Stimulated activated CD4-positive, alpha-beta T cell treated with anti-CD3 and anti-CD28 coated beads, Interleukin-15, amount 100 ng/mL, for 24 hours (primary cell): ENCODE measurements at regions not wholly inside any gene's neighbourhood (a gene's known extent, or its start where the extent isn't known, plus 50 kb on each side); places are given as distances from the start of the nearest gene placed in this dataset.
"Not testable (repeated sequence)": the region's sequence is repeated elsewhere in the genome, so short reads cannot be mapped to it uniquely, and the experiment has no call there.

ENCODE experiments used
- DNase-seq: peaks from one replicate; pipeline ENCODE4 v3.0.0-alpha.2; 2020

DNA sequence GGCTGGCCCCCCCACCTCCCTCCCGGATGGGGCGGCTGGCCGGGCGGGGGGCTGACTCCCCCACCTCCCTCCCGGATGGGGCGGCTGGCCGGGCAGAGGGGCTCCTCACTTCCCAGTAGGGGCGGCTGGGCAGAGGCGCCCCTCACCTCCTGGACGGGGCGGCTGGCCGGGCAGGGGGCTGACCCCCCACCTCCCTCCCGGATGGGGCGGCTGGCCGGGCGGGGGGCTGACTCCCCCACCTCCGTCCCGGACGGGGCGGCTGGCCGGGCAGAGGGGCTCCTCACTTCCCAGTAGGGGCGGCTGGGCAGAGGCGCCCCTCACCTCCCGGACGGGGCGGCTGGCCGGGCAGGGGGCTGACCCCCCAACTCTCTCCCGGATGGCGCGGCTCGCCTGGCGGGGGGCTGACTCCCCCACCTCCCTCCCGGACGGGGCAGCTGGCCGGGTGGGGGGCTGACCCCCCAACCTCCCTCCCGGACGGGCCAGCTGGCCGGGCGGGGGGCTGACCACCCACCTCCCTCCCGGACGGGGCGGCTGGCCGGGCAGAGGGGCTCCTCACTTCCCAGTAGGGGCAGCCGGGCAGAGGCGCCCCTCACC, 194.1 kb upstream of the GRIA1 start:
- not testable (repeated sequence) for DNase-seq

DNA sequence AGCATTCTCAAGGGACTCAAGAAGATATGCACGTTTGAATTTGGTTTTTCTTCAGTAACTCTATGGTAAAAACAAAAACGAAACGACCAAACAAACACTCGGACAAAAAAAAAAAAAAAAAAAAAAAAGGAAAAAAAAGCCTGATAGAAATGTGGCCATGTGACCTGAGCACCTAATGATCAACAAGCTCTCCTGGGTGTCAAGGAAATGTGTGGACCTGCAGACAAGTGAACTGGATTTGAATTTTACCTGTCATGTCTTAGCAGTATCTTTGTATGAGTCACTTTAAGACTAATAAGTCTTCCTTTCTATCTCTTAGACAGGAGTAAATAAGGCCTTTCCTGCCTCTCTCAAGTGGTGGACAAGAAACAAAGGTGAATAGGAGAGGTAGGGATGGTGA, 190.6 kb upstream of the GRIA1 start:
- no peak for DNase-seq

DNA sequence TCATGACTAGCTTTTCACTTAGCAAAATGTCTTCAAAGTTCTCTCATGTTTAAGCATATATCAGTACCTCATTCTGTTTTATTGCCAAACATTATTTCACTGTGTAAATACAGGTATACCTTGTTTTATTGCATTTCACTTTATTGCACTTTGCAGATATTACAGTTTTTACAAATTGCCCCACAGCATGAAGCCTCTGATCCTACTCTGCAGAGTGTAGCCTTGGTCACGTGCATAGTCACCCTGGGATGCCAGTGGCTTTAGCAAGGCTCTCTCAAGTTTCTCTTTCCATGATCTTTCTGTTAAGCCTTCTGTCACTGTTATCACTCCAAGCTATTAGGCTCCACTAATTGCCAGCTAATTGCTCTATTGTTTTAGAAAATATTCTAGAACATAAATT, 182.2 kb upstream of the GRIA1 start:
- no peak for DNase-seq

DNA sequence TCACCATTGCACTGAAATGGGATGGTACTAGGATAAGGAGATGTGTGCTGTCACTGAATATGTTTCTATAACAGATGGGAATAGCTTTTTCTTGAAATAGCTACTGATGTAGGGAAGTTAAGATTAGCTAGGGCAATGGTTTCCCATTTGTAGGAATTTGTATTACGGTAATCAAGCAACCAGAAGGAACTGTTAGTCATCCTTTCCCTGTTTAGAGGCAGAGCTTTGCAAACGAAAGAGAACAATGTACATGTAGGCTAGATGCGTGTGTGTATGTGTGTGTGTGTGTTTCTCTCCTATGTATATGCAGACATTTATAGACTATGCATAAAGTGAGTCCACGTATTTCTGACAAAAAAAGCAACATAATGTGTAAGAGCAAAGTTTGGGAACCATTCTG, 171.9 kb upstream of the GRIA1 start:
- DNase-seq = no peak

DNA sequence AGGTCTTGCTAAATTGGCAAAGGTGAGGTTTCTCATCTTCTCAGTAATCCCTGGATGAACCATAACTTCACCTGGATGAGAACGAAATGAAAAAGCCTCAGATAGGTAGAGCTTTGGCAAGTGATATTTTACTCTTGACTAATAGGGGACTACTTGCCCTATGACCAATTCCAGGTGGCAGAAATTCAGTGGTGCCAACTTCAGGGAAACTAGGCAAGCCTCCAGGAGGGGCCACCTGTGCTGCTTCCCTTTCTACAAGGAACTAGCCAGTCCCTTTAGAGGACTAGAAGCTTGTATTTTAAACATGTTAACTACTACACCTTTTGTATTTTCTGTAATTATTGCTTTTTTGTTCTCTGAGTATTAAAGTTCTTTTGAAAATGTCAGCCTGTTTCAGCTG, 169.0 kb upstream of the GRIA1 start:
- DNase-seq = no peak

DNA sequence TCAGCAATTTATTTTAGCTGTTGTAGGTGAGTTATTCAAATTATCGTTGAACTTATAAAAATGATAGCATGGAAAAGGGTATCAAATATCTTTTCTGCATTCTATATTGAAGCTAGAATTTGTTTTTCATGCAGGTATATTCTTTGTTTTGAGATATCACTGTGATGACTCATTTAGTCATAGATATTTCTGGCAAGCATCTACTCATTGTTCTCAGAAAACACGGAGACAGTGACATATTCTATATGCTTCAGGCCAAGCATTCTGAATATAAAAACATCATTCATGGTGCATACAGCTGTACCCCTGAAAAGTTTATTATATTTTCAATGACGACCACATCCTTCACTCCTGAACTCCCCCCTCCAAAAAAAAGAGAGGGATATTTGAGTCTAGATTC, 150.3 kb upstream of the GRIA1 start:
- no peak for DNase-seq

DNA sequence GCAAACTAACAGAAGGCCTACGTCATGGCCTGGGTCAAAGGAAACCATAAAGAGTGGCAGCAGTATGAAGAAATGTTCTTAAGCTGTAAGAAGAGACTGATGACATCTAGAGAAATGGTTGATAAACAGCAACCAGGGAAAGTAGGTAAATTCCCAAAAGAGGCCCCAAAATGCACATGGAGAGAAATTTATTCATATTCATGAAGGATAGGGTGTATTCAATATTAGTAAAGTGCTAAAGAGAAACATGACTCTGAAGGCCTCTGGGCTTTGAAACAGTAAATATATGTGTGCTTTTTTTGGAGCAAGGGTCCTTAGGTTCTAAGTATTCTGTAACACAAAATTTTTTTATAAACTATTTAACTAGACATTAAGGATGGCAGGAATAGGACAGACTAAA, 149.7 kb upstream of the GRIA1 start:
- no peak for DNase-seq

DNA sequence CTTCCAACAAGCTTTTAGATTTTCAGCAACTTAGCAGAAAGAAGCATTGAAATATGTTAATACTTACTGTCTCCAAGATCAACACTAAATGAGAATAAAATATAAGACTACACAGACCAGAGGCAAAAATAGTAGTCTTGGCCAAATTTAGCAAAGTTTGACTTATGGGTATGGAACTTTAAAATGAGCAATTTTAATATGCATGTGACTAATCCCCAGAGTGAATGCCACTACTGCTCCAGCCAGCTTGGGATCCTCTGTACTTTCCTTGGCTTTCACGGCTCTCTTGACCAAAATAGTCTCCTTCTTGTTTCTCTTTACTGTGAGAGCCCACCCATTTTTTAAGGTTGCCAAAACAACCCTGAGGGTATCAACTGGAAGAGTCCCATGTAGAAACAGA, 148.0 kb upstream of the GRIA1 start:
- no peak for DNase-seq

DNA sequence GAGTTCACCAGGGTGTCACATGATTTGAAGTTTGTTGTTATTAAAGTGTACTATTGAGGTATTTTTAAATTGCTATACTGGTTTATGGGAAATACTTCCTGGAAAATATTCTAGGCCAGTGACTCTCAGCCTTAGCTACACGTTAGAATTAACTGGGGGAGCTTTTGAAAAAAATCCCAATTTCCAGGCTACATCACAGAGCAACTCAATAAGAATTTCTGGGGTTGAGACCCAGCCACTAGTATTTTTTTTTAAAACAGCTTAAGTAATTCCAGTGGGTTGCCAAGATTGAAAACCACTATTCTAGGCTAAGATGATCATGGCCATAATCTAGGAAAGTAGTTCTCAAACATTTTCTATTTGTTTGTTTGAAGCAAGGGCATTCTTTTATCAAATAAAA, 142.9 kb upstream of the GRIA1 start:
- no peak for DNase-seq

DNA sequence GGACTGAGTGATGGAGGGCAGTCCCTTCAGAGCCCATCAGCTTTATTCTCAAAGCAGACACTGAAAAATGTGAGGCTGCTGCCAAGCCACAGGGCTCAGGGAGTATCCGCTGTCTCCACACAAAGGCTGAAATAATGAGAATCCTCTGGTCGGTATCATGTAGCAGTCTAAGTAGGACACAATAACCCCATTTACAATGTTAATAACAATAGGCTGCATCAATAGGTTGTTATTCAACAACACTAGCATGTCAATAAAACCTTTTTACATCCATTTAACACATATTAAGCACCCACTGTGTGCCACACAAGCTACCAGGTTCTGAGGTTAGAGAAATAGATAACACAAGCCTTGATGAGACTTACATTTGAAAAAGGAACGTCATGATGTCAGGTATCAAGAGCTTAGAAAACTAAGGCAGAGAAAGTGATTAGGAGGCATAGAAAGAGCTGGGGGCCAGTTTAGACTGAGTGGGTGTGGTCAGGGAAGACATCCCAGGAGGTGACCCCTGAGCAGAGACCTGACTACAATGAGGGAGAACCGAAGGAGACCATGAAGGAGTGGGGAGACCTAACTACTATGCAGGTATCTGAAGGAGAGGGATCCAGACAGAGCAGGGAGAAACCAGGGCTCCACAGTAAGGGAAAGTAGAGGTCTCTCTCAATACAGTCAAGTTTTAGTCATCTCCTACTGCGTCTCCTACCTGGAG, 140.1 kb upstream of the GRIA1 start:
- DNase-seq = no peak

DNA sequence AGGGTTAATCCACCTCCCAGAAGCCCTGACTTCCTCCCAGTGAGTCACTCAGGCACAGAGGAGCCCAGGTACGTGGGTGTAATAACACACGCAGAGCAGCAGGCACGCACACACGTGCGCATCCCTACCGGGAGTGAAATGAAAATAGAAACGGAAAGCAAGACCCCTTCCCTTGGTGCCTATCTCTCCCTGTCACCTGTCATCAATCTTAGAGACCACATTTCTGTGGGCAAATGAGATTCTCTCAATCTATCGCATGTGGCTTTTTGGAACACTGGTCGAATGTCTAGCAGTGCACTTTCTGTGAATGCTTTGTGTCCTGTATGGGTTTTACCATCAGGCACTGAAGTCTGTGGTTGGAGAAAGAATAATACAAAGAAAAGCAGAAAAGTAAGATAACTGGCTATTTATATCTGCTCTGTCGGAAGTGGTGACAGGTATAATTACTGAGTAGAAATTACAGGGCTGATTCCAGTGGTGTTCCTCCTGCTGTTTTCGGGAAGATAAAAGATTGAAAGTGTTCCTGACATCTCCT, 137.7 kb upstream of the GRIA1 start:
- peak; percentile 42 for DNase-seq

DNA sequence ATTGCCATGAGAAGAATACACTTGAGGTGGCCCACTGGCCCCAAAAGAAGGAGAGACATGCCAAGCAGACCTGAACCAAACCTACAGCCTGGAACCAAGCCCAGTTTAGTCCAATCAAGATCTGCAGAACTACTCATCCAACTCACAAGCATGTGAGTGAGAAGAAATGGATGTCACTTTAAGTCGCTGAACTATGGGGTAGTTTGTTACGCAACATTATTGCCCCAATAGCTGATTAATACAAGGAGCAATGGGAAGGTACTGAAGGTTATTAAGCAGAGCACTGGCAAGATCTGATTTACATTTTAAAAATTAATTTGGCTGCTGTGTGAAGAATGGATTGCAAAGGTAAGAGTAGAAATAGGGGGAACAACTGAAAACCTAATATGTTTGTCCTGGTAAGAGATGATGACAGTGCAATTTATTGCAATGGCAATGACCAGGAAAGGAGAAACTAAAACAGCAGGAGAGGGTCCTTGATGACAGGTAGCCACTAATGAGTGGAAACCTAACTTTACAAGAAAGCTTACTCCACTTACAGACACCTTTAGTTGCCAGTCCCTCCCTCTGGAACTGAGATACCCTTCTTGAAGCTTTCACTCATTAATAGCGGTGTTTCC, 132.9 kb upstream of the GRIA1 start:
- no peak for DNase-seq

DNA sequence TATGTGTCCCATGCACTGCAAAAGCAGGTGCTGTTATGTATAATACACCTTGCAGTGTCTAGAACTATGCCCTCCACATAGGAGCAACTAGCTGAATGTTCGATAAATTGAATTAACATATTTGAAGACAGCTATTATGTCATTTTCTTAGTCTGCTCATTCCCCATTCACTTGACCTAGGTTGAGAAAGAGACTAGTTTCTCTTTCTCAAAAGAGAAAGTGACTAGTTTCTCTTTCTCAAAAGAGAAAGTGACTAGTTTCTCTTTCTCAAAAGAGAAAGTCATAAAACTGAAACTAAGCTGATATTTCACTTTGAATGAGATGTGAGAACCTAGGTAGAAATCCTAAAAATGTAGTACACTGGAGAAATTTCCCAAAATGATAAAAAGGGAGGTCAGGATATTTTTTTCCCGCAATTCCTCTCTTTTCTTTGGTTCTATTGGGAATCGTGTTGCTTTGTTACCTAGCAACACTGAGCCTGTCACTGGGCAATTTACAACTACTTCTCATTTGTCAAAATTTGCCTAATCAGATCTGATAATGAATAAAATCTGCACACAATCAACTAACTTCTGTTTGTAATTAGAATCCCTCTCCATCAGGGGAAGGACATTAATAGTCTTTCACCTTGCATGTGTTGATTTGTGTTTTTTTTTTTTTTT, 132.0 kb upstream of the GRIA1 start:
- no peak for DNase-seq

DNA sequence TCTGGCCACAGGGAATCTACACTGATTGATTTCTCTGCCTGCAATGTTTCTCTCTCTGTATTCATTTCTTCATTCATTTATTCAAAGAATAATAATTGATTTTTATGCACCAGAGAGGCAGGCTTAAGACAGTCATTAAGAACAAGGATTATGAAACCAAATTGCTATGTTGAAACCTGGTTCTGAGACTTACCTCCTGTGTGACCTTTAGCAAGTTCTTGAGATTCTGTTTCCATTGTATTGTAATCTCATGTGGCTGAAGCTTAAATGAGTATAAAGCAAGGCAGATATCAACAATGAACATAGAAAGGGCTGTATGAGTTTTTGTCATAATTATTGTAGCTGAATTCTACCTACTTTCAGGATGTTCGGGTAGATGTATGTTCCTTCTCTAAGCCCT, 129.6 kb upstream of the GRIA1 start:
- DNase-seq = no peak

DNA sequence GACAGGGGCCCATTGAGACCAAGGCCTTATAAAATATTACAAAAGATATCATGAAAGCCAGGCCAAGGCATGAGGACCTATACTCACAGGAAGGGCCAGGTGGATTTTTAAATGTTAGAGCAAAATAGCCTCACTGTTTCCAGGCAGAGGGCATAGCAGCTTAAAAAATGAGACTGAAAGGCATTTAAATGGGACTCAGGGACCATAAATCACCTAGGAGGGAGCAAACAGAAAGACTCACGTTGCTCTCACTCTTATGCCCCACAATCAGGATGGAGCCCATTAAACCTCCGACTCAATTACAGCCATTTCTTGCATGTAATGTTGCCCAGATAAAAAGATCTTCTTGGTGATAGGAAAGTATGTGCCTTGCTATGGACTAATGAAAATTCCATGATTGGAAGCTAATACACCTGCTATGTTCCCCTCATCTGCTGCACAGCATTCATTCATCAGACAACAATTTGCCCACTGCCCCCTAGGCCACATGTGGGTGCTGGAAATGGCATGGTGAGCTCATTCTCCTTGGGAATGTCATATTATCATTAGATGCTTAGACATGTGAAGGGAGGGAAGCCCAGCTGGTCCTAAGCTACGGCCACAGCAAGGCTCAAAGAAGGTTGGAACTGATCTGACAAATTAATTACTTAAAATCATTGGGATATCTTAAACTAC, 128.6 kb upstream of the GRIA1 start:
- DNase-seq = no peak

DNA sequence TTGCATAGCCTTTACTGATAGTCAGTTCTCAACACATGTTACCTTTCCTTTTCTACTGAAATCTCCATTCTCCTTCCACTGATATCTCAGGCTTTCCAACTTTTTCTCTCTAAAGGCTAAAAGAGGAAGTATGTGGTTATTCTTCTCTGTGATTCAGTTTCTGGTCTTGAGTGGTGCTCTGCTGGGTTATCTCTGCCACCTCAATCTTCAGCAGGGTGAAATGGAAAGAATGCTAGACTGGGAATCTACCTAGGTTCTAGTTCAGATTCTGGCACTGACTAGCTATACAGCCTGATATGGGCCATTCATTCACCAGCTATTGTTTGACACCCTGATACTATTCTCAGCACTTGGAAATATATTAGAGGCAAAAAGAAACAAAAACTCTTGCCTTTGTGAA, 124.9 kb upstream of the GRIA1 start:
- DNase-seq = no peak

DNA sequence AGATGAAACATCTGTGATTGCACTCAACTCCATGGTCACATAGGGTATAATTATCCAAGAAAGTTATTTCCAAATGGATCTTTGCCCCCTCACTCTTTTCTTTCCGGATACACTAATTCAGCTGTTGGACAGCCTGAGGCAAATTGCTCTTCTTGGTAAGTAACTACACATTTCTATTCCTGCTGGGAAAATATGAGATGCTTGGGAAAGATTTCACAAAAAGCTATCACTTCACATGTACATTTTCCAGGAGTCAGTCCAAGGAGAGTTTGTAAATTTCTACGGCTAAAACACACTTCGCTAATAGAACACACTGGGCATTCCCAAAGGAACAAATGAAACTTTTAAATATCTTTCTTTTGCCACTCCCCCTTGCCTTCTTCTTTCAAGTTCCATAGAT, 123.0 kb upstream of the GRIA1 start:
- DNase-seq = no peak

DNA sequence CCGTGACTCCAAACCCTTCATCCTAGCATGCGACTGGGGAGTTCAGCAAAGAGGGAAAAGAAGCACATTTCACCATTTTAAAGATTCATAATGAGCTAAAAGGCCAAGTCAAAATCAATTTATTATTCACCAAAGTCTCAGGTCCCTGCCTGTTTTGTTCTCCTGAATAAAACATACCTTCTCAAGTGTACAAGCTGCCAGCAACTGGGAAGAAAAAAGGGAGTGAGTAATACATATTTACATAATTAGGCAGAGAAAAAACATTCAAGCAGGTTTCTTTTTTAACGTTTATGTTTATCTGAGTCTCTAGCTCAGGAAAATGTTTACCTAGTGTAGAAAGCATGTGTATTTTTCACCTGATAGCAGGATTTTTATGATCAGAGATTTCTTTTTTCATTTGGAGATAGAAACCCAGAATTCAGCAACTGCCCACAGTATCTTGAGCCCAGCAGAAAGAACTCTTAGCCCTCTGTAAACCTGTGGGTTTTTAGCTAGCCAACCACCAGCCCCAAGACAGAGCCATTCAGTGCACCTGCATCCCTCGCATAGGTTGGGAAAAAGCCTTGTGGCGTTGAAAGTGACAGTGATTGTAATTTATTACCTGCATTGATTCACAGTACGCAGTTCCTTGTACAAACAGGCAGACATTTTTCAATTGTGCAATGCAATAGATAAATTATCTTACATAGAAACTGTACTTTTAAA, 117.9 kb upstream of the GRIA1 start:
- DNase-seq = no peak

DNA sequence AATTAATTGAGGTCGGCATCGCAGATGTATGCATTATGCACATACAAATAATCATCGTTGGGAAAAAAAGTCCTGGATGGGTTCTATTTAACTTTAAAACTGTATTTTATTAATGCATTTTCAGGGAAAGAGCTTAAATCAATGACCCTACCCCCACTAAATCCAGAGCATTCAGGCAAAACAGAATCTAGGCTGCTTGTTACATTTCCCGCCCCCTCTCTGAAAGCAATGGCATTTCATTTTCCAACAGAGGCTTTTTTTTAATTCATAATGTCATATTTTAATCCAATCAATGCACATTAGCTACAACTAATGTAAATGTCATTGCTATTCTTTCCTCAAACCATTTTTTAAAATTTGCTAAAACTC, 117.4 kb upstream of the GRIA1 start:
- no peak for DNase-seq

DNA sequence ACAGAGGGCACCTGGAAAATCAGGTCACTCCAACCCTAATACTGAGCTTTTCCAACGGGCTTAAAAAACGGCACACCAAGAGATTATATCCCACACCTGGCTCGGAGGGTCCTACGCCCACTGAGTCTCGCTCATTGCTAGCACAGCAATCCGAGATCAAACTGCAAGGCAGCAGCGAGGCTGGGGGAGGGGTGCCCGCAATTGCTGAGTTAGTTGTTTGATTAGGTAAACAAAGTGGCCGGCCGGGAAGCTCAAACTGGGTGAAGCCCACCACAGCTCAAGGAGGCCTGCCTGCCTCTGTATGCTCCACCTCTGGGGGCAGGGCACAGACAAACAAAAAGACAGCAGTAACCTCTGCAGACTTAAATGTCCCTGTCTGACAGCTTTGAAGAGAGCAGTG, 108.8 kb upstream of the GRIA1 start:
- DNase-seq = not testable (repeated sequence)

DNA sequence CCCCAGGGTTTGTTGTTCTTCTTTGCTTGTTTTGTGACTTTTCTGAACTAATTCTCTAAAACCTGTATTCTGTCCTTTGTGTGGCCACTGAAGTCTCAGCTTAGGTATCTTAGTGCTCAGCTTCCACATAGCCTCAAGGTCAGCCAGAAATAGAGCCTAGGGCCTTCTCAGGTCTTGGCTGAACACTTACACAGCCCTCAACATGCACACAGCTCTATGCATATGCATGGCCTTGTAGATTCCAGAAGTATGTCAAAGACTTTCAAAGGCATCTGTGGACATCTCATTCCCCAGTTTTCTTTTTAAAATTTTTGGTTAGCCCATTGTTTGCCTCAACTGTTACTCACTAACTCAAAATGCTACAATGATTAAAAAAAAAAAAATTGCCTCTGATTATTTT, 99.9 kb upstream of the GRIA1 start:
- DNase-seq = no peak

DNA sequence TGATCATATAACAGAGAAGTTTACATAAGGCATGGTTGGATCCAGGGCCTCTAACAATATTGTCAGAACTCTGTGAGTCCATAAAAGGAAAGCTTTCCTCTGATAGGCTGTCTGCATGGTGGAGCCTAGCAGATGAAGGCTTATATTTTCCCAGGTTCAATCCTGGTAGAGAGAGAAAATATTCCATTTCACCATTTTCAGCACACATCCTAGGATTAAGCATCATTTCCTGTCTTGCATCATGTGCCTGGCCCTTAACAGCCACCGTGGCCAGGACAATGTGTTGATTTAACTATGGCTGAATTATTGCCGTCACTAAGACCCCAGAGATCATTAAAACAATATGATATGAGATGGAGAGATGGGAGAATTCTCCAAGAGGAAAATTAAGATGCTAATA, 90.9 kb upstream of the GRIA1 start:
- no peak for DNase-seq

DNA sequence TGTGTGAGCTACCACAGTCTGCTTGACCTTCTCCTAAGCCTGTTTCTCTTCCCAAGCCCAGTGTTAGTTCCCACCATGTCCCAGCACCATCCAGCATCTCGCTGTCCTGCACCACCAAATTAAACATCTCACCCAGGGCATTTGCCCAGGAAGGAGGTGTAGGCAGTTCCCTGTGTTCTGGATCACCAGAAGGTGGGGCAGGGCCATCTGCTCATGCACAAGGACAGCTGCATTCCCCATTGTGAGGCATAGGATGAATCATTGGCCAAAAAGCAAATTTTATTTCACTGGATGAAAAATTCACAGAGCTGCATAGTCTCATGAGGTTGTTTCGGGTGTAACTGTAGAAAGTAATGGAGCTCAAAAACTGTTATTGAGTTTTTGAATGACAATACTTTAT, 89.5 kb upstream of the GRIA1 start:
- DNase-seq = no peak
